GM18520 (cell line): ENCODE measurements at regions not wholly inside any gene's neighbourhood (a gene's known extent, or its start where the extent isn't known, plus 50 kb on each side); places are given as distances from the start of the nearest gene placed in this dataset.

Experiments
- ATAC-seq: cut with Tn5 transposase; IDR thresholded peaks from one replicate; pipeline ENCODE4 v1.9.1; 2021; ENCODE audit not compliant: unreplicated experiment

DNA sequence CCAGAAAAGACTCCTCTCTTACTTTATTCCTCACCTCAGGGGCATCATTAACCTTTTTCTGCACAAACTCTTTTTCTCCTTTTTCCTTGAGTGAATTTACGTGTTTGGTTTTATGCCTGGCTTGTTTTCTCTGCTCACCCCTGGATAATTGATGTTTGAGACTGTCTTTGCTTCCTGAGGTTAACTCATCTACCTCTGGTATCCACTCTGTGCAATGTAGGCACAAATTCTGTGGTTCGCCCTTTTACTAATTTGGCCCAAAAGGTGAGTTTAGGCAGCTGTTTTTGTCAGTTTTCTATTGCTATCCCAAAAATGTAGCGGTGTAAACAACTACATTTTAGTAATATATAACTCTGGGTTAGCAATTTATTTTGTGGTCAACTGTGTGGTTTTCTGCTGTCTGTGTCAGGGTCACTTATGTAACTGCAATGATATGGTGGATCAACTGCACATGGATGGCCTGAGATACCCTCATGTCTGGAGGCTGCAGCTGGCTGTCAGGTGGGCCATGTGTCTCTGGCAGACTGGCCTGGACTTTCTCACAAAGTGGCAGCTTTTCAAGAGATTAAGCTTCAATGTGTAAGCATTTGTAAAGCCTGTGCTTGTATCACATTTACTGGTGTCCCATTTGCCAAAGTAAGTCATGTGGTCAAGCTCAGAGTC lies 329.7 kb downstream of the FSIP2 start:
- ATAC-seq: no peak

DNA sequence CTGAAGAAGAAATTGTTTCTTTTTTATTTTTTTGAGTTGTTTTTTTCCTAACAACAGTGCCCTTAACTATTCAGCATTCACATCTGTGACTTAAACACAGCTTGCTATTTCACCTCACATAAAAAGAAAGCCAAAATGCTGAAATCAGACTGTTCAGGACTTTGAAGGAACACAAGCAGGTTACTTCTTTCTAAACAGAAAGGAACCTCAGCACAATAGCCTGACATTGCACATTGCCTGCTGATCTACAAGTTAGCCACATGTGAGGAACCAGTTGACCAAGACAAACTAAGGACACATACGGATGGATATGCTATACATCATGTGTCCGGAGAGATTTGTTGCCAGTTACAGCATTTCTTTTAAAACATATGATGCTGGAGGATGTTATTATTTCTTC lies 331.1 kb downstream of the FSIP2 start:
- ATAC-seq: no peak

DNA sequence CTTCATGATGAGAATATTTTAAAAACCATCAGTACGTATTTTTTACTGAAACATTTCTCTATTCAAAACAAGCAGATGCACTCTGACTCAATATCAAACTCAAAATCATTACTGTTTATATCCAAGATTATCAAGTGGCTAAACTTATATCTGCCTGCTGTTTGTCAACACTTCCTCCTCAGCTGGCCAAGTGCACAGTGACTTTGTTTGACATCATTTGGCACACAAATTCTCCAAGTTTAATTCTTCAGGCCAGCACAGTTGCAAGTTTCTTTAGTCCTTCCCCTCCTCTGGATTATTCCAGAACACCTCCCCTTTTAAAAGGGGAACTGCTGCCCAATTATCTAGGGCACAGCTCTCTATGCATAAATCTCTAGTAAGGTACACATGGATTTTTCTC lies 346.6 kb downstream of the FSIP2 start:
- no peak for ATAC-seq

DNA sequence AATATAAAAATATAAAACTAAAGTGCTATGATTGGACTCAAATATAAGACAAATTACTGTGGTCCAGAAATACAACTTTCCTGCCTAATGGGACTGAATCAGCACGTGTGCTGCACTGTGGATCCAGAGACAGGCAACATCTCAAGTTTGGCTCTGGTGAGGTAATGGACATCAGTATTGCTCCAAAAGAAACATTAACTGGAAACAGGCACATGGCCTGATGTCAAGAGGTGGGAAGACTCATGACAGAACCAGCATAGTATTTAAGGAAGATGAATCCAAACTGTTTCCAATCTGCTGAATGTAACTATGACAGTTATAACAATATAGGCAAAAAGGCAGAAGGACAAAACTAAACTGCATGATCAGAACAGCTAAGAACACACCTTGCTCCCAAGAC lies 354.6 kb downstream of the FSIP2 start:
- no peak for ATAC-seq

DNA sequence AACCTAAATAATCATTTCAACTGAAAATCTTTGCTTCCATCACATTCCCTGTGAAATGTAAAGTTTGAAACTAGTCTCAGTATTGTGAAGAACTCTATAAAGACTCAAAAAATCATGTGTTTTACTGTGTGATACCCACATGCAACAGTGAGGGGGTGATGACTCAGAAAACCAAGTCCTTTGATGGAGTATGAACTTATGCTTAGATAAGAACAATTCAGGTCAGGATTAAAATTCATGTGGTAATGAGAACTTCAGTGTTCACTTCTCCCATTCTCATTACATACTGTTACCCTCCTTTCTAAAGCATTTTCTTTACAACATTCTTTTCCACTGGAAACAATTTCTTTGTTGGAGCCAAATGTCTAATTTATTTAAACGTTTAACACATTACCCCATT lies 360.2 kb downstream of the FSIP2 start:
- no peak for ATAC-seq

DNA sequence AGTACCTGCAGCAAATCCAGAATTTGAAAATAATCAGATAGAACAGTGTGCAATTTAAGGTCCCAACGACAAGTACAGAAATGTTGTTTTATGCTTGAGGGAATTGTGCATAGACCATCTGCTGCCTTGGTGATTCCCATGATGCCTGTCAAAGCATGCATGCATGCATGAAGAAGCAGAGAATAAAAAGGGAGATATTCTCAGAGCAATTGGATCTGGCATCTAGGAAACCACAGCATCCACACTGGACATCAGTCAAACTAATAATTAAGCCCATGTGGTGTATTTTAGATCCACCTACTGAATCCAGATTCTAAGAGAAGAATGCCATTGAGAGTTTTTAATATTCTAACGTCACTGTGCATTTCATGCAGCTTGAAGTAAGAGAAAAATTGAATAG lies 361.2 kb downstream of the FSIP2 start:
- ATAC-seq: no peak

DNA sequence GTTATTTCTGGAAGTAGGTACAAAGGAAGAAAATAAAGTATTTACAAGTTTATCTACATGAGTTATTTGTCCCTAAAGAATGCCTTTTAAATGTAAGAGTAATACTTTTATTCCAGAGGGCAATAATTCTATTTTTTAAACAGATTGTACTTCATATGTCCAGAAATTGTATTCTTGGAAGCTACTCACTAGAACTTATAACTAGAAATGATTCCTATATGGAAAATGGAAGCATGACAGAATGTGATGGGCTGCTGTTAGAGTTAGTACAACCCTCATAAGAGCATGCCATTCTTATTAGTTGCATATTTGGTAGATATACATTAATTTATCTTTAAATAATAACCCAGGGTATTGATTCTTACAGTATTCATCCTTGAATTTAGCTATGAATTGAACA lies 362.0 kb downstream of the FSIP2 start:
- ATAC-seq: no peak

DNA sequence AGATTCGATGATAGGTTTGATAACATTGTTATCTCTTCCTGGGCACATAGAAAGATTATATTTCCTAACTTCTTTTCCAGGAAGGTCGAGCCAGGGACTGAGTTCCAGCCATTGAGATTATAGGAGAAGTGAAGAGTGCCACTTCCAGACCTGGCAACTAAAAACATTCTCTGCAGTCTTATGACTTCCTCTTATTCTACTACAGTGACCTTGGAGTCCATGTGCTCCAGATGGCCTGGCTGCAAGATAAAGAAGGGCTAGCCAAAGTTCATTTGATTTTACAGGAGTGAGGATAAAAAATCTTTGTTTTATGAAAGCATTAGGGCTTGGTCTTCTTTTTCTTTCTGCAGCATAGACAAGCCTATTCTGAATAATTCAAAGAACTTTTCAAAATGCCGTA lies 363.0 kb downstream of the FSIP2 start:
- ATAC-seq: no peak

DNA sequence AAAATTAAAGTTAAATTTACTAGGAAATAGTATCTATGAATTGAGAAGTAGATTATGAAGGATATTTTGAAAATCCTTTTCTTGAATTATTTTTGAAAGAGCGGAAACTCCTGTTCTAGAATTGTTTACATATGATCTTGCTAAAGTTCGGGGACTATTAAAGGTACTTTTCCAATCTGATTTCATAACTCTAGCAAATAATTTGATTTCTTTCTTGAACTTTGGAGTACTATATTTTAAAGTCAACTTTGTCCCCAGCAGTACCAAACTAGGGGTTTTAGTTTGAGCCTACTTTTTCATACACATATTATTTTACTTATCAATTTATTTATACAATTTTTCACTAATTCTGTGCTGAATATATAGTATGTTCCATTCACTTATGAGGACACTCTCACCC lies 364.7 kb downstream of the FSIP2 start:
- no peak for ATAC-seq

DNA sequence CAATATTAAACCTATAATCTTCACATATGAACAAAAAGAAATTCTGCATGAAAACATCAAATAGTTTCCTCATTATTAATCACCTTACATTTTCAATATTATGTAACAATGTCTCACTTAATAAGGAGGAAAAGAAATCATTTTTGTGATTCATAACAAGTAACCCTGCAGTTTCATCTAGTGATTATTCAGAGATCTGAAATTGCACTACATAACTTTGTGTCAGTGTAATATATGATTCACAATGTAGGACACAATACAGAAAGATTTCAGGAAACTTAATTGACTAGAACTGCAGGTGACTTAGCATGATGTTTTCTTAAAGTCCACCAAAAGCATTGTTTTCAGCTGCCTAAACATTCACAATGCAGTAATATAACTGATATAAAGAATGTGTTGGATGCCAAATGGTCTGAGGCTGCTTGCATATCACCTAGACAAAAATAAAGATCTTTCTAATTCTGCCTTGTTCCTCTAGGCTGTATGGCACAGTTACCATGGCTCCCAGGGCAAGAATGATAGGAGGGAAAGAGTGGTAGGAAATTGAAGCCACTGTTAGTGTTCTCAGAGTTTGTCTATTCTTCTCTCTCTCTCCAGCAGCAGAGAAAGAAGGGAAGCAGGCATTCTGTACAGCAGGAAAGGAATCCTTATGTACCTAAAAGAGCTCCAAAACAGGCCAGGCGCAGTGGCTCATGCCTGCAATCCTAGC lies 366.6 kb downstream of the FSIP2 start:
- no peak for ATAC-seq

DNA sequence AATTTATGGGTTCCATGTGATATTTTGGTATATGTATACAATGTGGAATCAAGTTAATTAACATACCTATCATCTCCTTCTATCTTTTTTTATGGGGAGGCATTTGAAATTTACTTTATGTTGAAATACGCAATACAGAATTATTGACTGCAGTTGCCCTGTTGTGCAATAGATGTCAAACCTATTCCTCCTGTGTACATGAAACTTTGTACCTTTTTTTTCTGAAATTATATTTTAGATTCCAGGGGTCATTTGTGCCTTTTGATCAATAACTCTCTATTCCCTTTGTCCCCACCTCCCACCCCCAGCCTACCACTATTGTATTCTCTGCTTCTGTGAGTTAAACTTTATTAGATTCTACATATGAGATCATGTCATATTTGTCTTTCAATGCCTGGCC lies 369.9 kb downstream of the FSIP2 start:
- no peak for ATAC-seq

DNA sequence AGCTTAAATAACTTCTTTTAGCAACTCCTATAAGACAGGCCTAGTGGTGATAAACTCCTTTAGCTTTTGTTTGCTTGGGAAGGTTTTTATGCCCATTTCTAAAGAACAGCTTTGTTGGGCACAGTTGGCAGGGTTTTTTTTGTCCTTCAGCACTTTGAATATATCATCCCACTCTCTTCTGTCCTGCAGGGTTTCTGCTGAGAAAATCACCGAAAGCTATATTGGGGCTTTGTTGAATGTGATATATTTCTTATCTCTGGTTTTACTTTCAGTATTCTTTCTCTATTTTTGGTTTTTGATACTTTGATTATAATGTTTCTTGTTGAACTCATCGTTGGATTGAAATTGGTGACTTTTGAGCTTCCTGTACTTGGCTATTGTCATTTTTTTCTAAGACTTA lies 372.8 kb upstream of the ZC3H15 start:
- ATAC-seq: no peak

DNA sequence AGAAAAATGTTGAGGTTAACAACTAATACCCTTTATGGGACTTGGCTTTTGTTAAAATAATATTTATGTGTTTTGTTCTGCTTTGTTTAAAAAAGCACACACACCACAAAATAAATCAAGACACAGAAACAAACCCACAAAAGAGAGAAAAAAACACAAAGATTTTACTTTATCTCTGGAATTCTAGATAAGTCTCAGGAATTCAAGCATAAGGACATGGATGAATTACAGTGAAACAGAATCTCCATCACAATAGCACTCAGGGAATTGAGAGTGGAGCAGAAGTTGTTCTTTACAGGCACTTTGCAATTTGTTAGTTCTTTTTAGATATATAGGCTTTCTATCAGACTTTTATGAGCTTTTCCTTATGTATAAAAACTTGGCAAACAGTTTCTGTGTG lies 360.9 kb upstream of the ZC3H15 start:
- no peak for ATAC-seq

DNA sequence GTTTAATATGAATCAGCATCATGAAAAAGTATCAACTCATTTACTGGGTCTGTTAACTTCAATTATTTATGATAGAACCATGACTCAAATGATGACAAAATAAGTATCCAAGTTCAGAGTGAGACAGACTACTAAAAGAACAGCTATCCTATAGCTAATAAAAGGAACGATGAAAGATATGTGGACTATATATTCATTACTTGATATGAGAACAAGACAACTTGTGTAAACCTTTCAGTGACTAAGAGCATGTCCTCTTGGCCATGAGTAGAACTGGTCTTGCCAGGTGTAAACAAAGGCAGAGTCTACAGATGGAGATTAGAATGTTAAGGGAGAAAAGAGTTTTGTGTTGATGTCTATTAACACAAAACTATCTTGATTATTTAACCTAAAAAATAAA lies 360.4 kb upstream of the ZC3H15 start:
- ATAC-seq: no peak

DNA sequence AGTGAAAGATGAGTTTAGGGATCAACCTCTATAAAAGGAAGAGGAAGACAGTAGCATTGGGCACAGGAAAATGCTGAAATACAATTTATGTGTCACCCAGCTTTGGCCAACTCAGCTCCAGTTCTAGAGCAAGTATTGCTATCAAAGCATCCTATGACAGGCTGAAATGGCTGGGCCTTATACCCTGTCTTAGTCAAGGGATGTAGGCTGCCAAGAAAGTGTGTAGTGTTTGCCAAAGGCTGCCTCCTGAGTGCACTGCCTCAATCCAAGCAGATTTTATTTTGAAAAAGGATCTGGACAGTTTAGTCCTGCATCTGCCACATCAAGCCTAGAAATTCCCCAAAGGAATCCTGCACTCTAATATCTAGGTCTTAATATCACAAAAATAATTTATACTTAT lies 359.9 kb upstream of the ZC3H15 start:
- no peak for ATAC-seq

DNA sequence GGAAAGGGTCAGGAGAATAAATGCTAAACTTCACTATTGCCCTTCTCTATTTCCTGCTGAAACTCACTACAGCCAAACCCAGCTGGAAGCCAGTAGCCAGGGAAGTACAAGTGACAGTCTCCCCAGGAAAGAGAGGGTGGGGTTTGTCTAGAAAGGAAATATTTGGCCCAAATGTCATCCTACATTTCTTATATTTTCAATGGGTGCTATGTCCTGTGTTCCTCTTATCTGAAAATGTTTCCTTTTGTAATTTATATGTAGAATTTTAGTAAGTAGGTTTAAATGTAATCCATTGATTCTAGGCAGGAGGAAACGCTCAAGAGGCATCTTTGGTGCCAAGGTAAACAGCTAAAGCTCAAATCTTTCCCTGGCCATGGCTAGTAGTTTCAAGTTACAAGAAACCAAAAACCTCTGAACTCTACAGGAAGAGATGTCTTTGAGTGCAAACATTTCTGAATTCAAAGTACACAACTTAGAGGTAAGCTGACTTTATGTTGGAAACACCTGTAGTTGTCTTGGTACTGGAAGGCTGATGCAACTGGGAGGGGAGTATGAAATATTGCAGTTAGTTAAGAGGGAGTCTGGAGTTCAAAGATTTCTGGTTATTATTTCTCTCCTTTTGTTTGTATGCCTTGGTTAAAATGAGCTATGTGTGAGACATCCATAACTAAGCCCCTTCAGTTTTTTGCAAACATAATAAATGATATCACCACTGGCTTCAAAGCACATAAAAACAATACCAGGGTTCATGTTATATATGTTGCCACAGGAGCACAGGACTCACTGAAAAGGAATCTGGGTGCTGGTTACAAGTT lies 356.1 kb upstream of the ZC3H15 start:
- ATAC-seq: no peak

DNA sequence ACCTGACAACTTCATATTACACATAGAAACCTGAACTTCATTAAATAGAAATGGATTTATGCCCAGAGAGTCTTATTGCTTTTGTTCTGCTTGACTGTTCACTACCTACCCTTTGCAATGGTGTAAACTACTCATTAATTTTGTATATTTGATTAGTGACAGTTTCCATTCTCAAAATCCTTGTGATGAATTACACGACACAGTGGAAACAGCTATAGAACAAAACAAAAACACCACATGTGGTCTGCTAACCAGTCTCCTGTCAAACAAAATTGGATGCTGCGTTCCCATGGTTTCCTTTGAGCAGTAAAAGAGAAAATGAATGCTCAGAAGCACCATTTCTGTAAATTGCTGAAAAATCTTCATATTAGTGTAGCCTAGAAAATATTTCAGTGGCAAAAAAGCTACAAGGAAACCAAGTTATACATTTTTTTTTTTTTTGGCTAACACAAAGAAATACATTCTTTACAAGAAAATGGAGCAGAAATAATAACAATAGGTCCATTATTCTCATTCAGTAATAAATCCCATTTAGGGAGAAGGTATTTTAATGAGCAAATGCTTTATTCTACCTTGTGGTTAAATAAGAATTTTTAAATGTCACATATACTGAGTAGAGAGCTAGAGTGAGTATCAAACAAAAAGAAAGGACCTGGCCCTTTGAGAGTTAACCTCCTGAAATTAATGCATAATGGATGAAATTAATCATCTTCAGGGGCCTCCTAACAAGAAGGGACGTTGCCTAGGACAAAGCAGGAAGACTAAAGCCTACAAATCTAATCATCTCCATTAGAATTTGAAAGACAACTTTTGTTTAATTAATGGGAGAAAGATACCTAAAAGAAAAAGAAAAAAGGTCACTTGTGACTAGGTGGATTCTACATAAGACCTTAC lies 355.1 kb upstream of the ZC3H15 start:
- ATAC-seq: no peak

DNA sequence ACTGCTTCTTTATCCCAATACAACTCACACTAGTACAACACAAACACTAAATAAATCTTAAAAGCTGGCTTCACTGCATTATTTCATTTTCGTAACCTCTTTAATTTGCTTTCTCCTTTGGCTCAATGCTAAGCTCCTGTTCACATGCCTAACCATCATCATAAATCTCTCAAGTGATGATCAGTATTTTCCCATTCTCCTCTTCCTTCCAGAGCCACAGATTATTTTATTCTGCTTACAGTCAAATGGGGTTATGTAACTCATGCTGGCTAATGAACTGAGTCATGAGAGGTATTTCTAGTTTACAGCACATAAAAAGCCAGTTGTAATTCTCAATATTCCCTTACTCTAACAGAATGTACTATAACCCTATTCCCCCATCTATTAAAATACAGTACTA lies 350.4 kb upstream of the ZC3H15 start:
- ATAC-seq: no peak

DNA sequence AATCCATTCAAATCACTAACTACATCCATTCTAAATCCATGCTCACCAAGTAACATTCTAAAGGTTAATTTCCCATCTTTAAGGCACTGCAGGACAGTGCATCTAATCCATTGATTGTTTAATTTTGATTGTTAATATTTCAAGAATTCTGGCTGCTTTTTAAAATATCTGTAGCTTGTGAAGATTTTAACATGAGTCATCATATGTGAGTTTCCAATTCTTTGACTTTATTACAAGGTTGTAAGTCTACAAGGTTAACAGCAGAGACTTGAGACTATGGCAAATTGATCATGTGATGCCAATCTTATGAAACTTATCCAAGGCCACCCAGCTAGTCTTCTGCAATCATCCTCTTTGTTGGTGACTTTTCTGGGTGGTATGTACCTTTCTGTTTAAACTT lies 349.2 kb upstream of the ZC3H15 start:
- no peak for ATAC-seq

DNA sequence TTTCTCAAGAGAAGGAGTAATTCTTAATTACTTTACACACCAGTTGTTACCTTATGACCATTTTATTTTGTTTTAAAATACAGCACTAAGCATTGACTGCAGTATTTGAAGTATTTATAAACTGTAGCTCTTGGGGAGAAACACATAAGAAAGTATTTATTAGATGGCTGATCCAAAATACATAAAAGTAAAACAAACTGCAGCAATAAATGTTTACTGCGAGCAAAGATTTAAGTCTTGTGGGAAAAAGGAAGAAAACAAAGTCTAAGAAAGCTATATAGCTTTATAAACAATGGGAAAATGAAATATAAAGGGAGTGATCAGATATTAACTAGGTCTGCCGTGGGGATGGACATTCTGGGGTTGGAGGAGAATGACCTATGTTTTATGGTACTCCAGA lies 347.2 kb upstream of the ZC3H15 start:
- no peak for ATAC-seq

DNA sequence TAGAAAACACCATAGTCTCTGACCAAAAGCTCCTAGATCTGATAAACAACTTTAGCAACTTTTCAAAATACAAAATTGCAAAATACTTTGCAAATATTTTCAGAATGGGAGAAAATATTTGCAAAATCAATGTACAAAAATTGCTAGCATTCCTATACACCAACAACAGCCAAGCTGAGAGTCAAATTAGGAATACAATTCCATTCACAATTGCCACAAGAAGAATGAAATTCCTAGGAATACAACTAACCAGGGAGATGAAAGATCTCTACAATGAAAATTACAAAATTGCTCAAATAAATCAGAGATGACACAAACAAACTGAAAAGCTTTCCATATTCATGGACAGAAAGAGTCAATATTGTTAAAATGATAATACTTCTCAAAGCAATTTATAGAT lies 327.0 kb upstream of the ZC3H15 start:
- ATAC-seq: no peak
